ENCODE measurements at regions not wholly inside any gene's neighbourhood (a gene's known extent, or its start where the extent isn't known, plus 50 kb on each side); places are given as distances from the start of the nearest gene placed in this dataset.
"Not testable (repeated sequence)": the region's sequence is repeated elsewhere in the genome, so short reads cannot be mapped to it uniquely, and the experiment has no call there.

DNA sequence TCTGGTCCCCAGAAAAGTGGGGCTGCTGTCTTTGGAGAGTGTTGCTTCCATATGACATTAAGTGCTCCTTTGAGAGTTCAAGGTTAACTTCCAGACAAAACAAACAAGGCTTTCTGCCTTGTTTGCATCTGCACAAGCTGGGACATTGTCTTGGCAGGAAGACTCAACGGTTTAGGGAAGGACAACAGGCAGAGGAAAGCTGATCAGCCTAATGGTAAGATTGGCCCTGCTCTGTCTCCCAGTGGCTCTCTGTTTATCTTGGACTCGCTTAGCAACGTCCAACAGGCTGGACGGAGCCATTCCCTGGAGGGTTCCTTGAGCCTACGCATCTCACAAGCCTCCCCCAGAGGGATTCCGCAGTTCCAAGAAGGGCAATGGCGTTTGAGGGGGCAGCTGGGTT, 62.2 kb upstream of the SLC44A3 start:
- Histone ChIP-seq H3K36me3 (ENCODE audit: control insufficient read depth in 2 of 3, insufficient read depth in 3 of 3, low read length in 3 of 3) (no peaks in the 10 kb centered on the region), H3K27ac (ENCODE audit: low read depth in 2 of 2, low read length in 2 of 2) (no peak overlapping the region), H3K9me3 (ENCODE audit: control insufficient read depth in 2 of 3, insufficient read depth in 1 of 3, low read length in 3 of 3) (no peaks in the 10 kb centered on the region), H3K4me3 (ENCODE audit: low read length in 3 of 3) (no peak overlapping the region), H3K27me3 (ENCODE audit: control insufficient read depth, insufficient read depth, low read length) (no peaks in the 10 kb centered on the region), H3K9ac (ENCODE audit: low read length in 3 of 3) (no peak overlapping the region), H3K4me1 (ENCODE audit: control insufficient read depth in 2 of 3, insufficient read depth in 2 of 3, low read depth in 1 of 3, low read length in 3 of 3) (peaks cover 0 to 19% (median 13%) of the 10 kb centered on the region in 3 donors)
- TF ChIP-seq, protein P1, sequence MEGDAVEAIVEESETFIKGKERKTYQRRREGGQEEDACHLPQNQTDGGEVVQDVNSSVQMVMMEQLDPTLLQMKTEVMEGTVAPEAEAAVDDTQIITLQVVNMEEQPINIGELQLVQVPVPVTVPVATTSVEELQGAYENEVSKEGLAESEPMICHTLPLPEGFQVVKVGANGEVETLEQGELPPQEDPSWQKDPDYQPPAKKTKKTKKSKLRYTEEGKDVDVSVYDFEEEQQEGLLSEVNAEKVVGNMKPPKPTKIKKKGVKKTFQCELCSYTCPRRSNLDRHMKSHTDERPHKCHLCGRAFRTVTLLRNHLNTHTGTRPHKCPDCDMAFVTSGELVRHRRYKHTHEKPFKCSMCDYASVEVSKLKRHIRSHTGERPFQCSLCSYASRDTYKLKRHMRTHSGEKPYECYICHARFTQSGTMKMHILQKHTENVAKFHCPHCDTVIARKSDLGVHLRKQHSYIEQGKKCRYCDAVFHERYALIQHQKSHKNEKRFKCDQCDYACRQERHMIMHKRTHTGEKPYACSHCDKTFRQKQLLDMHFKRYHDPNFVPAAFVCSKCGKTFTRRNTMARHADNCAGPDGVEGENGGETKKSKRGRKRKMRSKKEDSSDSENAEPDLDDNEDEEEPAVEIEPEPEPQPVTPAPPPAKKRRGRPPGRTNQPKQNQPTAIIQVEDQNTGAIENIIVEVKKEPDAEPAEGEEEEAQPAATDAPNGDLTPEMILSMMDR (IDR thresholded peaks at IDR 0.05; ENCODE audit: borderline replicate concordance, extremely low read depth, insufficient read depth), result no peak
- FAIRE-seq (no peak), DNase-seq (peak in 4 of 5 donors; percentile 29 to 82 (median 52))
- intact Hi-C loops (cut with DNase I), result no loop called here

DNA sequence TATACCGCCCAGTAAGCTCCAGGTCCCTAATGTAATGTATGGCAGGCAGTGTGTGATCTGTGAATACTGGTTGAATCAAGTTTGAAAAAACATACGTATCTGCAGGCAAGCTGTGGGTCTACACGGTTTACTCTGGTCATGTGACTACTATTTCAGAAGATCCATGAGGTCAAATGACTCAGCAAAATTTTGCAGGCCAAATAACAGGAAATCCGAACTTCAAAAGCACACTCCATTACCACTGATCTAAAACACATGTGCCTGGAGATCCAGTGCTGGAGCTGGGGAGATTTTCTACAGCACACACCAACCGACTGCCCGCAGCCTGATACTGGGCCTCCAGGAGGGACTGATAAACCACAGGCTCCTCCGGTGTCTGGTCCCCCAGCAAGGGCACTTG, 64.5 kb upstream of the SLC44A3 start:
- TF ChIP-seq, protein P1 (IDR thresholded peaks at IDR 0.05; ENCODE audit: borderline replicate concordance, extremely low read depth, insufficient read depth), result no peak

DNA sequence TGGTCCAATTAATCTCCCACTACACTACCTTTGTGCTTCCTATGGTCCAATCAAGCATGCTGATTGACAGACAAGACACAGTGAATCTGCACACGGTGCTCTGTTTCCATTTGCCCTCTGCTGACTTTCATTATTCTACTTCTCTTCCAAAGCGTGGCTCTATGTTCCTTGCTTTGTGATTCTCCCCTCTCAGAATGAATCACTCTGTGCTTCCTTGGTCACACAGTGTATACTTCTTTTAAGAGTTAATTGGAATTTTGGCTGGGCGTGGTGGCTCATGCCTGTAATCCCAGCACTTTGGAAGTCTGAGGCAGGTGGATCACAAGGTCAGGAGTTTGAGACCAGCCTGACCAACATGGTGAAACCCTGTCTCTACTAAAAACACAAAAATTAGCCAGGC, 65.1 kb upstream of the SLC44A3 start:
- peaks cover 0 to 19% (median 13%) of the 10 kb centered on the region in 3 donors for H3K4me1 ChIP-seq (ENCODE audit: control insufficient read depth in 2 of 3, insufficient read depth in 2 of 3, low read depth in 1 of 3, low read length in 3 of 3)
- H3K27me3 ChIP-seq (ENCODE audit: control insufficient read depth, insufficient read depth, low read length); intact Hi-C loops (cut with DNase I); H3K36me3 ChIP-seq (ENCODE audit: control insufficient read depth in 2 of 3, insufficient read depth in 3 of 3, low read length in 3 of 3); FAIRE-seq; H3K9me3 ChIP-seq (ENCODE audit: control insufficient read depth in 2 of 3, insufficient read depth in 1 of 3, low read length in 3 of 3); H3K9ac ChIP-seq (ENCODE audit: low read length in 3 of 3); DNase-seq; H3K4me3 ChIP-seq (ENCODE audit: low read length in 3 of 3): not testable (repeated sequence)
- H3K27ac ChIP-seq (ENCODE audit: low read depth in 2 of 2, low read length in 2 of 2), result peak overlapping the region in 1 of 2 donors; percentile 38

More for the DNA sequence above, 64.5 kb upstream of the SLC44A3 start:
- no peak overlapping the region for H3K4me3 ChIP-seq (ENCODE audit: low read length in 3 of 3)
- H3K27ac ChIP-seq (ENCODE audit: low read depth in 2 of 2, low read length in 2 of 2), result no peak overlapping the region
- FAIRE-seq (no peak), DNase-seq (peak in 2 of 5 donors; percentile 38 to 83)
- peaks cover 0 to 19% (median 13%) of the 10 kb centered on the region in 3 donors for H3K4me1 ChIP-seq (ENCODE audit: control insufficient read depth in 2 of 3, insufficient read depth in 2 of 3, low read depth in 1 of 3, low read length in 3 of 3)
- intact Hi-C loops (cut with DNase I), result no loop called here
- no peaks in the 10 kb centered on the region for H3K9me3 ChIP-seq (ENCODE audit: control insufficient read depth in 2 of 3, insufficient read depth in 1 of 3, low read length in 3 of 3)
- H3K27me3 ChIP-seq (ENCODE audit: control insufficient read depth, insufficient read depth, low read length), result no peaks in the 10 kb centered on the region
- H3K9ac ChIP-seq (ENCODE audit: low read length in 3 of 3), result no peak overlapping the region
- H3K36me3 ChIP-seq (ENCODE audit: control insufficient read depth in 2 of 3, insufficient read depth in 3 of 3, low read length in 3 of 3), result no peaks in the 10 kb centered on the region

DNA sequence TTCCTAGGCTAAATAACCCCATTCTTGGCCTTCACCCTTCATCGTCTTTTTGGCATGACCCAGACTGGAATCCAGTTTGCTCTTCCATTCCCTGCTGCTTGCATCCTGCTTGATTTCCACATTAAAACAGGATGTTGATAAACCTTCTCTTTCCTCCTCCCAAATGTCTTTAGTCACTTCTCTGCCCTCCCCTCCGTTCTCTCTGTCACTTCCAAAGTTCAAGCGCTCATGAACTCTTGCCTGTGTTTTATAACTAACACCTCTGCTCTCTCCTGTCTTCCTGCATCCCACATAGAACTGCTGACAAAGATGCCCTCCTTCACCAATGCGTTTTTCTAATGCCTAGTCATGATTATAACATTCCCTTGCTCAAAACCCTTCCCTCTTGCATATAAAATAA, 65.6 kb upstream of the SLC44A3 start:
- intact Hi-C loops (cut with DNase I), result no loop called here
- no peak for FAIRE-seq
- H3K27ac ChIP-seq (ENCODE audit: low read depth in 2 of 2, low read length in 2 of 2), result peak overlapping the region; percentile 14 to 38

More for the DNA sequence above, 65.6 kb upstream of the SLC44A3 start:
- Histone ChIP-seq H3K9ac (ENCODE audit: low read length in 3 of 3) (no peak overlapping the region), H3K9me3 (ENCODE audit: control insufficient read depth in 2 of 3, insufficient read depth in 1 of 3, low read length in 3 of 3) (no peaks in the 10 kb centered on the region), H3K4me3 (ENCODE audit: low read length in 3 of 3) (no peak overlapping the region), H3K27me3 (ENCODE audit: control insufficient read depth, insufficient read depth, low read length) (no peaks in the 10 kb centered on the region), H3K36me3 (ENCODE audit: control insufficient read depth in 2 of 3, insufficient read depth in 3 of 3, low read length in 3 of 3) (no peaks in the 10 kb centered on the region), H3K4me1 (ENCODE audit: control insufficient read depth in 2 of 3, insufficient read depth in 2 of 3, low read depth in 1 of 3, low read length in 3 of 3) (peaks cover 0 to 19% (median 13%) of the 10 kb centered on the region in 3 donors)
- TF ChIP-seq, protein P1 (IDR thresholded peaks at IDR 0.05; ENCODE audit: borderline replicate concordance, extremely low read depth, insufficient read depth), result no peak
- no peak for DNase-seq

Data from kidney (tissue), 13 donors.